OCI-LY3 (cell line): ENCODE measurements at regions not wholly inside any gene's neighbourhood (a gene's known extent, or its start where the extent isn't known, plus 50 kb on each side); places are given as distances from the start of the nearest gene placed in this dataset.
"Not testable (repeated sequence)": the region's sequence is repeated elsewhere in the genome, so short reads cannot be mapped to it uniquely, and the experiment has no call there.

Experiments used
- H2AFZ ChIP-seq: fragments of 200-600, 300-600 bp; shearing (Covaris generic); 2 replicates; pipeline ENCODE4 v1.6.0; 2014; ENCODE audit warnings: antibody characterized with exemption, low read depth, low read length
- H3K27ac ChIP-seq: fragments of 200-600, 300-600 bp; sonication (generic); 2 replicates; pipeline ENCODE4 v1.5.1; 2014; ENCODE audit warnings: mild to moderate bottlenecking, low read length, moderate library complexity, mixed read lengths
- H3K27me3 ChIP-seq: fragments of 200-600, 300-600 bp; sonication (generic); 2 replicates; pipeline ENCODE4 v1.6.1; 2014; ENCODE audit warnings: low read depth, low read length, mixed read lengths
- H3K36me3 ChIP-seq: fragments of 200-600, 300-600 bp; sonication (generic); replicated peaks from 2 replicates; pipeline ENCODE3; 2014; ENCODE audit warnings: low read depth, low read length, mixed read lengths
- H3K4me1 ChIP-seq: fragments of 300-600, 200-600 bp; sonication (generic); 2 replicates; pipeline ENCODE4 v1.6.1; 2014; ENCODE audit warnings: low read length, mixed read lengths
- H3K4me2 ChIP-seq: fragments of 200-600, 300-600 bp; sonication (generic); 2 replicates; pipeline ENCODE4 v1.6.1; 2014; ENCODE audit warnings: low read length, mixed read lengths
- H3K4me3 ChIP-seq: fragments of 300-600, 200-600 bp; sonication (generic); 2 replicates; pipeline ENCODE4 v1.5.1; 2014; ENCODE audit warnings: antibody characterized with exemption, mild to moderate bottlenecking, low read length, moderate library complexity
- H3K79me2 ChIP-seq: fragments of 300-600, 200-600 bp; shearing (Covaris generic); 2 replicates; pipeline ENCODE4 v1.6.1; 2014; ENCODE audit warnings: mild to moderate bottlenecking, low read length, mixed read lengths
- H3K9ac ChIP-seq: fragments of 300-600, 200-600 bp; shearing (Covaris generic); 2 replicates; pipeline ENCODE4 v1.6.0; 2014; ENCODE audit warnings: mild to moderate bottlenecking, low read length, moderate library complexity
- H3K9me3 ChIP-seq: fragments of 200-600, 300-600 bp; shearing (Covaris generic); 2 replicates; pipeline ENCODE4 v1.6.1; 2014; ENCODE audit warnings: low read length, mixed read lengths; ENCODE audit not compliant: insufficient read depth
- H4K20me1 ChIP-seq: fragments of 200-600, 300-600 bp; sonication (generic); 2 replicates; pipeline ENCODE4 v1.6.1; 2016; ENCODE audit warnings: low read length, mixed read lengths; ENCODE audit not compliant: insufficient read depth
- CTCF ChIP-seq: fragments of 200-600, 300-600 bp; sonication (generic); IDR thresholded peaks from 2 replicates; pipeline ENCODE4 v1.5.1; 2014; ENCODE audit warnings: antibody characterized with exemption, low read length, low read depth
- EZH2phosphoT487 ChIP-seq: fragments of 200-600 bp; shearing (Covaris generic); IDR thresholded peaks from 2 replicates; pipeline ENCODE4 v1.6.1; 2018; ENCODE audit warnings: antibody characterized with exemption, mixed run types, low read depth

- TF ChIP-seq EZH2phosphoT487 (no peak), CTCF (no peak)
- Histone ChIP-seq H3K9ac (no peak overlapping the region), H3K79me2 (no peaks in the 10 kb centered on the region), H3K27me3 (no peaks in the 10 kb centered on the region), H3K4me2 (no peak overlapping the region), H3K9me3 (no peaks in the 10 kb centered on the region), H3K4me3 (no peak overlapping the region), H3K4me1 (peaks cover 28% of the 10 kb centered on the region), H2AFZ (no peak overlapping the region), H4K20me1 (no peaks in the 10 kb centered on the region), H3K27ac (no peak overlapping the region), H3K36me3 (no peaks in the 10 kb centered on the region)
Measured at GRCh38 chr17:31786796-31787481, 72.1 kb downstream of the COPRS start.

GRCh38 chr17:31780483-31780882, 78.6 kb downstream of the COPRS start:
- TF ChIP-seq CTCF (no peak), EZH2phosphoT487 (no peak)

GRCh38 chr17:31778523-31778922, 80.5 kb downstream of the COPRS start:
- no peak overlapping the region for H3K4me2 ChIP-seq
- no peak overlapping the region for H2AFZ ChIP-seq
- H3K9me3 ChIP-seq = no peaks in the 10 kb centered on the region
- no peaks in the 10 kb centered on the region for H4K20me1 ChIP-seq
- H3K4me3 ChIP-seq = no peak overlapping the region
- H3K4me1 ChIP-seq = peaks cover 5% of the 10 kb centered on the region; the same call in 1 of the 2 replicates
- H3K9ac ChIP-seq = no peak overlapping the region
- no peaks in the 10 kb centered on the region for H3K27me3 ChIP-seq
- no peak overlapping the region for H3K27ac ChIP-seq
- TF ChIP-seq EZH2phosphoT487 = no peak
- no peak for TF ChIP-seq CTCF
- no peaks in the 10 kb centered on the region for H3K79me2 ChIP-seq
- no peaks in the 10 kb centered on the region for H3K36me3 ChIP-seq

More at GRCh38 chr17:31780483-31780882, 78.6 kb downstream of the COPRS start:
- H4K20me1 ChIP-seq = no peaks in the 10 kb centered on the region
- no peak overlapping the region for H3K27ac ChIP-seq
- no peak overlapping the region for H3K9ac ChIP-seq
- H3K4me2 ChIP-seq = no peak overlapping the region
- no peaks in the 10 kb centered on the region for H3K79me2 ChIP-seq
- H3K27me3 ChIP-seq = no peaks in the 10 kb centered on the region
- no peaks in the 10 kb centered on the region for H3K9me3 ChIP-seq
- no peaks in the 10 kb centered on the region for H3K36me3 ChIP-seq
- H3K4me3 ChIP-seq = no peak overlapping the region
- H2AFZ ChIP-seq = no peak overlapping the region
- peaks cover 5% of the 10 kb centered on the region; the same call in 1 of the 2 replicates for H3K4me1 ChIP-seq

GRCh38 chr17:31771328-31771727, 87.7 kb downstream of the COPRS start:
- not testable (repeated sequence) for H3K79me2 ChIP-seq, H3K9me3 ChIP-seq, H3K27me3 ChIP-seq, H4K20me1 ChIP-seq, H2AFZ ChIP-seq, H3K4me3 ChIP-seq, H3K27ac ChIP-seq, H3K4me1 ChIP-seq, H3K9ac ChIP-seq, H3K4me2 ChIP-seq, H3K36me3 ChIP-seq

- not testable (repeated sequence) for H3K27ac ChIP-seq, H3K9ac ChIP-seq, H3K79me2 ChIP-seq, H3K9me3 ChIP-seq, H3K4me1 ChIP-seq, H3K4me2 ChIP-seq, H3K27me3 ChIP-seq, H3K4me3 ChIP-seq, H3K36me3 ChIP-seq, H4K20me1 ChIP-seq, H2AFZ ChIP-seq
Measured at GRCh38 chr17:31770501-31770900, 88.5 kb downstream of the COPRS start.

GRCh38 chr17:31761836-31762510, 97.1 kb downstream of the COPRS start:
- H3K9me3 ChIP-seq, H3K4me3 ChIP-seq, H3K36me3 ChIP-seq, H2AFZ ChIP-seq, H4K20me1 ChIP-seq, H3K27ac ChIP-seq, H3K4me2 ChIP-seq, H3K4me1 ChIP-seq, H3K9ac ChIP-seq, H3K79me2 ChIP-seq: not testable (repeated sequence)
- peaks cover 14% of the 10 kb centered on the region for H3K27me3 ChIP-seq
